Glutamatergic neuron (in vitro differentiated cells): ENCODE measurements at regions not wholly inside any gene's neighbourhood (a gene's known extent, or its start where the extent isn't known, plus 50 kb on each side); places are given as distances from the start of the nearest gene placed in this dataset.

ENCODE experiments used
- DNase-seq: peaks from one replicate; pipeline ENCODE4 v3.0.0; 2022
- H3K27ac Mint-ChIP-seq: one replicate; pipeline ENCODE4 v1.8.0; 2020; ENCODE audit warnings: mild to moderate bottlenecking, mixed read lengths, inconsistent platforms; ENCODE audit not compliant: unreplicated experiment
- H3K27me3 Mint-ChIP-seq: one replicate; pipeline ENCODE4 v1.8.0; 2020; ENCODE audit warnings: mild to moderate bottlenecking, moderate library complexity, mixed read lengths, inconsistent platforms; ENCODE audit not compliant: unreplicated experiment
- H3K36me3 Mint-ChIP-seq: one replicate; pipeline ENCODE4 v1.8.0; 2020; ENCODE audit warnings: mild to moderate bottlenecking, mixed read lengths, inconsistent platforms; ENCODE audit not compliant: unreplicated experiment
- H3K4me1 Mint-ChIP-seq: one replicate; pipeline ENCODE4 v1.8.0; 2020; ENCODE audit warnings: mild to moderate bottlenecking, low read depth, mixed read lengths, inconsistent platforms; ENCODE audit not compliant: unreplicated experiment
- H3K4me3 Mint-ChIP-seq: one replicate; pipeline ENCODE4 v1.8.0; 2020; ENCODE audit warnings: mild to moderate bottlenecking, mixed read lengths, inconsistent platforms; ENCODE audit not compliant: unreplicated experiment
- H3K9me3 Mint-ChIP-seq: one replicate; pipeline ENCODE4 v1.8.0; 2020; ENCODE audit warnings: mild to moderate bottlenecking, moderate library complexity, mixed read lengths, inconsistent platforms; ENCODE audit not compliant: unreplicated experiment
- TF ChIP-seq, protein P1 (sequence below): fragments of 200-600 bp; sonication (generic); IDR thresholded peaks from one replicate; pipeline ENCODE4 v1.5.0; 2021; ENCODE audit not compliant: partially characterized antibody, unreplicated experiment

- Mint-ChIP-seq H3K4me1 (no peaks in the 10 kb centered on the region), H3K4me3 (no peak overlapping the region)
- TF ChIP-seq, protein P1, sequence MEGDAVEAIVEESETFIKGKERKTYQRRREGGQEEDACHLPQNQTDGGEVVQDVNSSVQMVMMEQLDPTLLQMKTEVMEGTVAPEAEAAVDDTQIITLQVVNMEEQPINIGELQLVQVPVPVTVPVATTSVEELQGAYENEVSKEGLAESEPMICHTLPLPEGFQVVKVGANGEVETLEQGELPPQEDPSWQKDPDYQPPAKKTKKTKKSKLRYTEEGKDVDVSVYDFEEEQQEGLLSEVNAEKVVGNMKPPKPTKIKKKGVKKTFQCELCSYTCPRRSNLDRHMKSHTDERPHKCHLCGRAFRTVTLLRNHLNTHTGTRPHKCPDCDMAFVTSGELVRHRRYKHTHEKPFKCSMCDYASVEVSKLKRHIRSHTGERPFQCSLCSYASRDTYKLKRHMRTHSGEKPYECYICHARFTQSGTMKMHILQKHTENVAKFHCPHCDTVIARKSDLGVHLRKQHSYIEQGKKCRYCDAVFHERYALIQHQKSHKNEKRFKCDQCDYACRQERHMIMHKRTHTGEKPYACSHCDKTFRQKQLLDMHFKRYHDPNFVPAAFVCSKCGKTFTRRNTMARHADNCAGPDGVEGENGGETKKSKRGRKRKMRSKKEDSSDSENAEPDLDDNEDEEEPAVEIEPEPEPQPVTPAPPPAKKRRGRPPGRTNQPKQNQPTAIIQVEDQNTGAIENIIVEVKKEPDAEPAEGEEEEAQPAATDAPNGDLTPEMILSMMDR: no peak
Observed at GRCh38 chr13:57036290-57036689, 104.4 kb upstream of the PRR20A start.

GRCh38 chr13:57044910-57045309, 95.8 kb upstream of the PRR20A start:
- peaks cover 2% of the 10 kb centered on the region for H3K4me1 Mint-ChIP-seq
- H3K27me3 Mint-ChIP-seq: no peaks in the 10 kb centered on the region
- H3K36me3 Mint-ChIP-seq: no peaks in the 10 kb centered on the region
- TF ChIP-seq, protein P1: no peak
- H3K4me3 Mint-ChIP-seq: no peak overlapping the region
- no peaks in the 10 kb centered on the region for H3K9me3 Mint-ChIP-seq
- no peak overlapping the region for H3K27ac Mint-ChIP-seq
- no peak for DNase-seq

More at GRCh38 chr13:57036290-57036689, 104.4 kb upstream of the PRR20A start:
- H3K36me3 Mint-ChIP-seq: no peaks in the 10 kb centered on the region
- no peak overlapping the region for H3K27ac Mint-ChIP-seq
- H3K9me3 Mint-ChIP-seq: no peaks in the 10 kb centered on the region
- DNase-seq: no peak
- no peaks in the 10 kb centered on the region for H3K27me3 Mint-ChIP-seq

GRCh38 chr13:57045826-57046546, 94.7 kb upstream of the PRR20A start:
- Mint-ChIP-seq H3K4me1 (peaks cover 2% of the 10 kb centered on the region), H3K9me3 (no peaks in the 10 kb centered on the region), H3K27me3 (no peaks in the 10 kb centered on the region), H3K4me3 (no peak overlapping the region), H3K27ac (no peak overlapping the region), H3K36me3 (peaks cover 6% of the 10 kb centered on the region)
- TF ChIP-seq, protein P1: no peak
- no peak for DNase-seq

DNA sequence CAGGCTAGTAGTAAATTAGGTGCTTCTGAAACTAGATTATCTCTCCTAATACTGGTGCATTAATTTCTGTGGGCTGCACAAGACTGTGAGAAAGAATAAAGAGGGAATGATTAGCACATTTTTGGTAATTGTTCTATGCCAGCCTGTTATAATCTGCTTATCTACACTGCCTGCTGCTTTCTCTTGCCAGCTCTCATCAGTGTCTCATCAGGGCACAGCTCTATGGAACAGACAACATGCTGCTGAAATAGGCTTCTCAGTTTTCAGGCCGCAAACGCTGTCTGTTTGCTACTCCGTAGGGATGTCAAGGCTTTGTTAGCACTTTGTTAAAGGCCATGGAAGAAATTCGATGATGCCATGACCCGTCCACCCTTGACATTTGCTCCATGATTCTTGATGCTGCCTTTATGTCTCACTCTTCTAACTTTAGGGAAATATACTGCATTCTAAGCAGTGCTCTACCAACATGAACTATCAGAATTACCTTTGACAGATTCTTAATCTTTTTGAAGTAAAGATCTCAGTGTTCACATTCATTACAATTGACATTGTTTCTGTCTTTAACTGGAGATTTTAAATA, 84.0 kb upstream of the PRR20A start:
- no peaks in the 10 kb centered on the region for H3K27me3 Mint-ChIP-seq
- TF ChIP-seq, protein P1: no peak
- peak overlapping the region; percentile 28 for H3K27ac Mint-ChIP-seq
- H3K4me1 Mint-ChIP-seq: no peaks in the 10 kb centered on the region
- no peak for DNase-seq
- no peak overlapping the region for H3K4me3 Mint-ChIP-seq
- no peaks in the 10 kb centered on the region for H3K9me3 Mint-ChIP-seq
- H3K36me3 Mint-ChIP-seq: no peaks in the 10 kb centered on the region

- no peaks in the 10 kb centered on the region for H3K36me3 Mint-ChIP-seq
- H3K4me3 Mint-ChIP-seq: no peak overlapping the region
- no peaks in the 10 kb centered on the region for H3K4me1 Mint-ChIP-seq
- no peak overlapping the region for H3K27ac Mint-ChIP-seq
- no peaks in the 10 kb centered on the region for H3K27me3 Mint-ChIP-seq
- H3K9me3 Mint-ChIP-seq: peaks cover 2% of the 10 kb centered on the region
- TF ChIP-seq, protein P1: no peak
- DNase-seq: no peak
Observed at GRCh38 chr13:57063007-57063406, 77.7 kb upstream of the PRR20A start.
